ENCODE measurements at regions not wholly inside any gene's neighbourhood (a gene's known extent, or its start where the extent isn't known, plus 50 kb on each side); places are given as distances from the start of the nearest gene placed in this dataset.

- 40% methylated on average over 3 of the region's 3 CpGs for WGBS (ENCODE audit: low lambda C conversion rate)
- Histone ChIP-seq H3K9me3 (ENCODE audit: low read length) (peaks cover 3% of the 10 kb centered on the region; the same call in 1 of the 2 replicates), H3K4me3 (replicated peaks in 1 of 3; ENCODE audit: insufficient read depth in 1 of 3, low read depth in 2 of 3, low read length in 3 of 3) (no peak overlapping the region), H3K27me3 (ENCODE audit: control insufficient read depth in 1 of 2, insufficient read depth in 2 of 2, low read length in 2 of 2) (no peaks in the 10 kb centered on the region), H3K79me2 (ENCODE audit: insufficient read depth, low read length) (no peaks in the 10 kb centered on the region), H3K4me2 (ENCODE audit: low read depth, low read length) (no peak overlapping the region), H3K27ac (ENCODE audit: extremely low read length, insufficient read depth, low read length) (no peak overlapping the region), H3K4me1 (ENCODE audit: insufficient read depth, low read length) (no peaks in the 10 kb centered on the region), H4K20me1 (ENCODE audit: insufficient read depth, low read length) (no peaks in the 10 kb centered on the region), H2AFZ (ENCODE audit: low read length) (no peak overlapping the region), H3K36me3 (replicated peaks in 1 of 2; ENCODE audit: control insufficient read depth in 1 of 2, insufficient read depth in 2 of 2, low read length in 2 of 2) (no peaks in the 10 kb centered on the region), H3K9ac (ENCODE audit: insufficient read depth, low read depth, low read length) (no peak overlapping the region)
- FAIRE-seq (no peak), ATAC-seq (no peak), DNase-seq (ENCODE audit: low spot score) (no peak)
- CTCF ChIA-PET (ENCODE audit: low intra/inter-chr PET ratio, low total read pairs), result no interaction called here
- TF ChIP-seq HOXA7 (CRISPR knock-in tag; IDR thresholded peaks at IDR 0.05), result no peak
- TF ChIP-seq ZNF710 (CRISPR knock-in tag; IDR thresholded peaks at IDR 0.05; ENCODE audit: borderline replicate concordance), result no peak
- no peak for TF ChIP-seq SP5 (CRISPR knock-in tag; IDR thresholded peaks at IDR 0.05; ENCODE audit: borderline replicate concordance, low read depth)
- TF ChIP-seq CERS6 (CRISPR knock-in tag; IDR thresholded peaks at IDR 0.05), result no peak
- no peak for TF ChIP-seq ZFP1 (CRISPR knock-in tag; IDR thresholded peaks at IDR 0.05)
- no peak for TF ChIP-seq ZNF101 (CRISPR knock-in tag; IDR thresholded peaks at IDR 0.05; ENCODE audit: borderline replicate concordance, low read depth)
- no peak for TF ChIP-seq SNRNP70 (IDR thresholded peaks at IDR 0.05; ENCODE audit: low read depth, low read length)
- no peak for TF ChIP-seq RAD21 (CRISPR knock-in tag; IDR thresholded peaks at IDR 0.05)
- TF ChIP-seq RCOR2 (CRISPR knock-in tag; IDR thresholded peaks at IDR 0.05), result no peak
- TF ChIP-seq ZNF230 (CRISPR knock-in tag; IDR thresholded peaks at IDR 0.05), result no peak
- no peak for TF ChIP-seq PRMT3 (CRISPR knock-in tag; IDR thresholded peaks at IDR 0.05; ENCODE audit: borderline replicate concordance, low read depth)
- TF ChIP-seq KIAA2018 (CRISPR knock-in tag; IDR thresholded peaks at IDR 0.05; ENCODE audit: borderline replicate concordance), result no peak
- TF ChIP-seq SKI (IDR thresholded peaks at IDR 0.05; ENCODE audit: partially characterized antibody), result no peak
- no peak for TF ChIP-seq ZNF530 (CRISPR knock-in tag; IDR thresholded peaks at IDR 0.05; ENCODE audit: low read depth)
- BruUV-seq (replicated peaks), result no TSS peak
- in situ Hi-C loops (cut with HindIII; ENCODE audit: extremely low pct_ligation_motif_present, low pct_unique_long_range_greater_than_20kb), result no loop called here
- POLR2A ChIA-PET, result no interaction called here
- intact Hi-C loops (cut with micrococcal nuclease; ENCODE audit: unreplicated experiment), result no loop called here
Measured at GRCh38 chr4:23068756-23069155, 376.0 kb downstream of the GBA3 start.

All from HepG2 (cell line).